IMR-90 (cell line): ENCODE measurements at regions not wholly inside any gene's neighbourhood (a gene's known extent, or its start where the extent isn't known, plus 50 kb on each side); places are given as distances from the start of the nearest gene placed in this dataset.

Source experiments
- ATAC-seq: fragments of 200-7000 bp; cut with Tn5 transposase; 2 replicates; pipeline ENCODE4 v1.9.1; 2020; ENCODE audit warnings: low read depth, mild to moderate bottlenecking, moderate library complexity
- BruUV-seq: library from RNA; stranded (reverse); fragments of 400-500 nt; replicated peaks from 2 replicates; lab custom pipeline; 2021; lab: Mats Ljungman, UMichigan
- CTCF ChIA-PET: fragments of 300-600 bp; formaldehyde crosslinking; extraction: SDS; loops from one replicate; lab custom pipeline; 2021; ENCODE audit warnings: antibody characterized with exemption; lab: Yijun Ruan, JAX
- POLR2A ChIA-PET: fragments of 300-600 bp; sonication (Branson Sonifier 250); formaldehyde crosslinking; loops from one replicate; lab custom pipeline; 2022; ENCODE audit warnings: antibody characterized with exemption; ENCODE audit not compliant: unreplicated experiment; lab: Charles Lee
- DNase-seq: peaks from one replicate; pipeline ENCODE4 v3.0.0; 2013
- H2AFZ ChIP-seq: replicated peaks from 2 replicates; pipeline ENCODE3; 2013; ENCODE audit warnings: low read length, mild to moderate bottlenecking; ENCODE audit not compliant: poor library complexity
- H2AK5ac ChIP-seq: 2 replicates; pipeline ENCODE4 v1.6.1; 2013; ENCODE audit warnings: low read depth, low read length, inconsistent platforms
- H2AK9ac ChIP-seq: replicated peaks from 2 replicates; pipeline ENCODE3; 2013; ENCODE audit warnings: mild to moderate bottlenecking, low read depth, low read length, moderate library complexity; ENCODE audit not compliant: poor library complexity
- H2BK120ac ChIP-seq: 2 replicates; pipeline ENCODE4 v1.6.1; 2013; ENCODE audit warnings: low read depth, low read length, inconsistent platforms
- H2BK15ac ChIP-seq: 3 replicates; pipeline ENCODE4 v1.6.1; 2013; ENCODE audit warnings: low read depth, low read length, inconsistent platforms
- H2BK20ac ChIP-seq: 2 replicates; pipeline ENCODE4 v1.6.1; 2013; ENCODE audit warnings: low read depth, mild to moderate bottlenecking, inconsistent platforms, low read length, moderate library complexity
- H2BK5ac ChIP-seq: 2 replicates; pipeline ENCODE4 v1.6.1; 2013; ENCODE audit warnings: mild to moderate bottlenecking, low read depth, low read length, inconsistent platforms; ENCODE audit not compliant: poor library complexity, severe bottlenecking
- H3K14ac ChIP-seq: replicated peaks from 2 replicates; pipeline ENCODE4 v1.6.1; 2013; ENCODE audit warnings: low read depth, low read length, inconsistent platforms
- H3K18ac ChIP-seq: 2 replicates; pipeline ENCODE4 v1.6.1; 2013; ENCODE audit warnings: low read depth, low read length, control low read depth
- H3K23ac ChIP-seq: 2 replicates; pipeline ENCODE4 v1.6.1; 2013; ENCODE audit warnings: low read depth, low read length, inconsistent platforms
- H3K27ac ChIP-seq: 2 replicates; pipeline ENCODE4 v1.5.1; 2013; ENCODE audit warnings: mild to moderate bottlenecking, control low read depth, low read length; ENCODE audit not compliant: insufficient read depth
- H3K27me3 ChIP-seq: 2 replicates; pipeline ENCODE4 v1.6.1; 2013; ENCODE audit warnings: low read length; ENCODE audit not compliant: control insufficient read depth, insufficient read depth
- H3K36me3 ChIP-seq: 2 replicates; pipeline ENCODE4 v1.6.1; 2013; ENCODE audit warnings: low read length, mixed read lengths; ENCODE audit not compliant: control insufficient read depth, insufficient read depth
- H3K4ac ChIP-seq: 2 replicates; pipeline ENCODE4 v1.6.1; 2013; ENCODE audit warnings: low read depth, low read length, inconsistent platforms
- H3K4me1 ChIP-seq: 2 replicates; pipeline ENCODE4 v1.6.1; 2013; ENCODE audit warnings: low read length, mixed read lengths; ENCODE audit not compliant: control insufficient read depth, insufficient read depth
- H3K4me2 ChIP-seq: 2 replicates; pipeline ENCODE4 v1.6.1; 2013; ENCODE audit warnings: low read depth, mild to moderate bottlenecking, control low read depth, low read length, moderate library complexity
- H3K4me3 ChIP-seq: 2 replicates; pipeline ENCODE4 v1.5.1; 2013; ENCODE audit warnings: low read depth, mild to moderate bottlenecking, control low read depth, low read length, moderate library complexity; ENCODE audit not compliant: insufficient read depth
- H3K56ac ChIP-seq: 2 replicates; pipeline ENCODE4 v1.6.1; 2013; ENCODE audit warnings: low read length, inconsistent platforms; ENCODE audit not compliant: insufficient read depth; ENCODE audit errors: extremely low read depth
- H3K79me1 ChIP-seq, 2 experiments: 2 replicates each; pipeline ENCODE4 v1.6.1; 2013; ENCODE audit warnings: low read length in 2 of 2, inconsistent platforms in 1 of 2, low read depth in 1 of 2
- H3K9ac ChIP-seq: 2 replicates; pipeline ENCODE4 v1.6.1; 2013; ENCODE audit warnings: low read depth, low read length, control low read depth
- H3K9me1 ChIP-seq: 2 replicates; pipeline ENCODE4 v1.6.1; 2013; ENCODE audit warnings: low read length, inconsistent platforms; ENCODE audit not compliant: insufficient read depth
- H3K9me3 ChIP-seq: 2 replicates; pipeline ENCODE4 v1.6.1; 2013; ENCODE audit warnings: low read length; ENCODE audit not compliant: control insufficient read depth, insufficient read depth
- H4K20me1 ChIP-seq: 2 replicates; pipeline ENCODE4 v1.6.1; 2013; ENCODE audit warnings: low read length, inconsistent platforms; ENCODE audit not compliant: insufficient read depth
- H4K5ac ChIP-seq: 2 replicates; pipeline ENCODE4 v1.6.1; 2013; ENCODE audit warnings: mild to moderate bottlenecking, low read depth, low read length, control low read depth
- H4K8ac ChIP-seq, 2 experiments: 2 replicates each; pipeline ENCODE4 v1.6.1; 2013; ENCODE audit warnings: low read depth in 2 of 2, low read length in 2 of 2, control low read depth in 1 of 2, inconsistent platforms in 1 of 2
- H4K91ac ChIP-seq: 2 replicates; pipeline ENCODE4 v1.6.1; 2013; ENCODE audit warnings: low read depth, low read length, inconsistent platforms; ENCODE audit not compliant: insufficient read depth
- BHLHE40 ChIP-seq: fragments of 150-350 bp; IDR thresholded peaks from 2 replicates; pipeline ENCODE4 v1.6.1; 2016; ENCODE audit warnings: mild to moderate bottlenecking, low read depth, low read length
- CEBPB ChIP-seq: IDR thresholded peaks from 2 replicates; pipeline ENCODE4 v1.6.1; 2012; ENCODE audit warnings: low read depth, low read length, improper control_type of control experiment
- CHD1 ChIP-seq: IDR thresholded peaks from 2 replicates; pipeline ENCODE4 v1.6.1; 2012; ENCODE audit warnings: low read depth, low read length, improper control_type of control experiment
- CTCF ChIP-seq: conservative IDR thresholded peaks from 2 replicates; pipeline ENCODE4 v1.5.1; 2012; ENCODE audit warnings: mild to moderate bottlenecking, low read depth, low read length, improper control_type of control experiment
- ELK1 ChIP-seq: fragments of 150-350 bp; IDR thresholded peaks from 2 replicates; pipeline ENCODE4 v1.6.1; 2016; ENCODE audit warnings: low read depth, mild to moderate bottlenecking, low read length, moderate library complexity, borderline replicate concordance
- FOS ChIP-seq: fragments of 150-350 bp; IDR thresholded peaks from 2 replicates; pipeline ENCODE4 v1.6.1; 2016; ENCODE audit warnings: low read depth, low read length
- MAFK ChIP-seq: IDR thresholded peaks from 2 replicates; pipeline ENCODE4 v1.6.1; 2012; ENCODE audit warnings: low read depth, low read length, improper control_type of control experiment
- MAZ ChIP-seq: IDR thresholded peaks from 2 replicates; pipeline ENCODE4 v1.6.1; 2012; ENCODE audit warnings: low read depth, mild to moderate bottlenecking, low read length, improper control_type of control experiment, moderate library complexity, borderline replicate concordance
- MXI1 ChIP-seq: IDR thresholded peaks from 2 replicates; pipeline ENCODE4 v1.6.1; 2012; ENCODE audit warnings: low read depth, mild to moderate bottlenecking, low read length, moderate library complexity, borderline replicate concordance
- NFE2L2 ChIP-seq: fragments of 150-350 bp; IDR thresholded peaks from 2 replicates; pipeline ENCODE4 v1.6.1; 2016; ENCODE audit warnings: low read depth, mild to moderate bottlenecking, low read length
- POLR2A ChIP-seq: IDR thresholded peaks from 2 replicates; pipeline ENCODE4 v1.6.1; 2012; ENCODE audit warnings: mild to moderate bottlenecking, low read depth, low read length
- RAD21 ChIP-seq: IDR thresholded peaks from 2 replicates; pipeline ENCODE4 v1.6.1; 2012; ENCODE audit warnings: low read length, improper control_type of control experiment
- RCOR1 ChIP-seq: IDR thresholded peaks from 2 replicates; pipeline ENCODE4 v1.6.1; 2012; ENCODE audit warnings: mild to moderate bottlenecking, low read length, improper control_type of control experiment; ENCODE audit not compliant: insufficient replicate concordance
- RFX5 ChIP-seq: IDR thresholded peaks from 2 replicates; pipeline ENCODE4 v1.8.0; 2012; ENCODE audit warnings: low read depth, mild to moderate bottlenecking, low read length, moderate library complexity
- SMC3 ChIP-seq: fragments of 150-350 bp; IDR thresholded peaks from 2 replicates; pipeline ENCODE4 v1.6.1; 2016; ENCODE audit warnings: low read depth, mild to moderate bottlenecking, antibody characterized with exemption, low read length, moderate library complexity
- USF2 ChIP-seq: fragments of 150-350 bp; IDR thresholded peaks from 2 replicates; pipeline ENCODE4 v1.6.1; 2017; ENCODE audit warnings: mild to moderate bottlenecking, antibody characterized with exemption, low read length, low read depth
- WGBS, 2 experiments: methylation state at CpG; one replicate each; pipeline versions ENCODE4 v1.1.5 to v1.1.7; 2013; ENCODE audit warnings: missing lambda C conversion rate in 2 of 2; ENCODE audit not compliant: insufficient read length in 1 of 2; ENCODE audit errors: extremely low coverage in 2 of 2; 5-methylcytosine and 5-hydroxymethylcytosine counted together
- dilution Hi-C: fragments of 300-500 bp; cut with HindIII; formaldehyde crosslinking; loops from one replicate; pipeline ENCODE4 v1.14.3; 2018; ENCODE audit warnings: low sequenced_read_pairs; ENCODE audit not compliant: unreplicated experiment
- in situ Hi-C: fragments of 300-500 bp; cut with MboI; formaldehyde crosslinking; loops from 3 replicates; pipeline ENCODE4 v1.14.3; 2019; ENCODE audit warnings: low sequenced_read_pairs, inconsistent platforms, mixed read lengths
- intact Hi-C: fragments of 100-400 bp; cut with micrococcal nuclease; formaldehyde crosslinking; loops from 2 replicates; pipeline ENCODE4 v1.10.0; 2022

- H4K8ac ChIP-seq, result no peak overlapping the region
- H3K23ac ChIP-seq, result no peak overlapping the region
- no peaks in the 10 kb centered on the region for H3K27me3 ChIP-seq
- H2AFZ ChIP-seq, result no peak overlapping the region
- no peak overlapping the region for H4K91ac ChIP-seq
- no peak for ATAC-seq
- dilution Hi-C loops (no loop called here), intact Hi-C loops (no loop called here), in situ Hi-C loops (no loop called here)
- no peaks in the 10 kb centered on the region for H4K20me1 ChIP-seq
- H3K4ac ChIP-seq, result no peak overlapping the region
- WGBS, 2 experiments, result 50% methylated on average over 1 of the region's 4 CpGs; no CpG with 5 or more reads in 1 of the 2 experiments
- no peak overlapping the region for H2BK20ac ChIP-seq
- no peak overlapping the region for H2BK15ac ChIP-seq
- H3K9me1 ChIP-seq, result no peaks in the 10 kb centered on the region
- ChIA-PET CTCF (no interaction called here), POLR2A (no interaction called here)
- no peak overlapping the region for H2AK5ac ChIP-seq
- no peak for DNase-seq
- H4K5ac ChIP-seq, result no peak overlapping the region
- peaks cover 3% of the 10 kb centered on the region; the same call in 1 of the 2 replicates for H3K4me1 ChIP-seq
- H3K27ac ChIP-seq, result no peak overlapping the region
- H2BK120ac ChIP-seq, result no peak overlapping the region
- no peaks in the 10 kb centered on the region for H3K79me1 ChIP-seq
- BruUV-seq, result no TSS peak
- H2AK9ac ChIP-seq, result no peak overlapping the region
- H3K9ac ChIP-seq, result no peak overlapping the region
- H3K9me3 ChIP-seq, result no peaks in the 10 kb centered on the region
- no peak for TF ChIP-seq POLR2A
- TF ChIP-seq CHD1, result no peak
- TF ChIP-seq MXI1, result no peak
- TF ChIP-seq RCOR1, result no peak
- TF ChIP-seq USF2, result no peak
- TF ChIP-seq NFE2L2, result no peak
- no peak for TF ChIP-seq SMC3
- TF ChIP-seq RFX5, result no peak
- no peak for TF ChIP-seq CTCF
- no peak for TF ChIP-seq CEBPB
- no peak for TF ChIP-seq MAZ
- TF ChIP-seq BHLHE40, result no peak
- TF ChIP-seq MAFK, result no peak
- TF ChIP-seq FOS, result no peak
- TF ChIP-seq ELK1, result no peak
- no peak for TF ChIP-seq RAD21
- H3K36me3 ChIP-seq, result no peaks in the 10 kb centered on the region
- H3K14ac ChIP-seq, result no peak overlapping the region
- no peak overlapping the region for H3K18ac ChIP-seq
- no peak overlapping the region for H3K56ac ChIP-seq
- no peak overlapping the region for H3K4me3 ChIP-seq
- H2BK5ac ChIP-seq, result no peak overlapping the region
- H3K4me2 ChIP-seq, result no peak overlapping the region
These were observed 319.7 kb downstream of the SOX11 start for GRCh38 chr2:6011921-6012320.
